ENCODE measurements at regions not wholly inside any gene's neighbourhood (a gene's known extent, or its start where the extent isn't known, plus 50 kb on each side); places are given as distances from the start of the nearest gene placed in this dataset.

- ChIA-PET CTCF (no interaction called here), POLR2A (no interaction called here)
- no peak overlapping the region for H3K4me3 ChIP-seq (ENCODE audit: control extremely low read depth in 1 of 5, extremely low read depth in 1 of 5, insufficient read depth in 1 of 5, low read depth in 2 of 5, low read length in 4 of 5)
- ATAC-seq (ENCODE audit: low read depth) = no peak
- intact Hi-C loops (cut with micrococcal nuclease) = no loop called here
- WGBS (ENCODE audit: insufficient coverage) = 100% methylated on average over 1 of the region's 3 CpGs
- no peak overlapping the region for H3K27ac Mint-ChIP-seq
- H3K27me3 ChIP-seq (replicated peaks in 1 of 4; ENCODE audit: control extremely low read depth in 1 of 4, control insufficient read depth in 3 of 4, insufficient read depth in 4 of 4, low read length in 3 of 4) = peaks cover 0 to 4% (median 0%) of the 10 kb centered on the region in 4 experiments
- H3K79me2 ChIP-seq (ENCODE audit: control insufficient read depth, insufficient read depth, low read length) = no peaks in the 10 kb centered on the region
- H3K4me2 ChIP-seq (replicated peaks; ENCODE audit: low read depth, low read length, poor library complexity, severe bottlenecking) = no peak overlapping the region
- no peak for DNase-seq
- no peaks in the 10 kb centered on the region for H3K36me3 ChIP-seq (replicated peaks in 1 of 2; ENCODE audit: control extremely low read depth in 1 of 2, control insufficient read depth in 1 of 2, extremely low read depth in 1 of 2, insufficient read depth in 2 of 2, low read length in 1 of 2)
- H3K9ac ChIP-seq (ENCODE audit: low read length) = no peak overlapping the region
- H3K4me3 Mint-ChIP-seq = no peak overlapping the region
- peaks cover 0 to 12% (median 0%) of the 10 kb centered on the region in 3 donors for H3K9me3 ChIP-seq (ENCODE audit: control extremely low read depth in 1 of 3, control insufficient read depth in 2 of 3, insufficient read depth in 1 of 3, low read length in 2 of 3)
- no peak overlapping the region for H2AFZ ChIP-seq (ENCODE audit: insufficient read depth, low read depth, low read length, poor library complexity, severe bottlenecking)
- no peaks in the 10 kb centered on the region for H3K27me3 Mint-ChIP-seq
- no peaks in the 10 kb centered on the region for H3K9me3 Mint-ChIP-seq (ENCODE audit: insufficient read depth)
- no peak overlapping the region for H3K27ac ChIP-seq (ENCODE audit: low read length in 2 of 2)
- H4K20me1 ChIP-seq (ENCODE audit: control insufficient read depth, insufficient read depth, low read length, poor library complexity, severe bottlenecking) = no peaks in the 10 kb centered on the region
- no peaks in the 10 kb centered on the region for H3K4me1 ChIP-seq (ENCODE audit: control insufficient read depth in 2 of 2, insufficient read depth in 2 of 2, low read length in 2 of 2)
- no peaks in the 10 kb centered on the region for H3K4me1 Mint-ChIP-seq
- no peak for TF ChIP-seq CTCF (IDR thresholded peaks at IDR 0.05)
- TF ChIP-seq EZH2 (IDR thresholded peaks at IDR 0.05; ENCODE audit: borderline replicate concordance, insufficient read depth, low read depth, low read length, poor library complexity, severe bottlenecking) = no peak
Measured at GRCh38 chr22:47617186-47617585, 854.7 kb downstream of the TBC1D22A start.

GRCh38 chr22:47616396-47617020 is 854.1 kb downstream of the TBC1D22A start:
- no peak overlapping the region for H3K4me3 Mint-ChIP-seq
- Histone ChIP-seq H3K9me3 (ENCODE audit: control extremely low read depth in 1 of 3, control insufficient read depth in 2 of 3, insufficient read depth in 1 of 3, low read length in 2 of 3) (peaks cover 0 to 12% (median 0%) of the 10 kb centered on the region in 3 donors), H3K36me3 (replicated peaks in 1 of 2; ENCODE audit: control extremely low read depth in 1 of 2, control insufficient read depth in 1 of 2, extremely low read depth in 1 of 2, insufficient read depth in 2 of 2, low read length in 1 of 2) (no peaks in the 10 kb centered on the region), H3K4me2 (replicated peaks; ENCODE audit: low read depth, low read length, poor library complexity, severe bottlenecking) (no peak overlapping the region), H2AFZ (ENCODE audit: insufficient read depth, low read depth, low read length, poor library complexity, severe bottlenecking) (no peak overlapping the region), H3K27me3 (replicated peaks in 1 of 4; ENCODE audit: control extremely low read depth in 1 of 4, control insufficient read depth in 3 of 4, insufficient read depth in 4 of 4, low read length in 3 of 4) (peaks cover 0 to 4% (median 0%) of the 10 kb centered on the region in 4 experiments), H3K9ac (ENCODE audit: low read length) (no peak overlapping the region), H3K4me3 (ENCODE audit: control extremely low read depth in 1 of 5, extremely low read depth in 1 of 5, insufficient read depth in 1 of 5, low read depth in 2 of 5, low read length in 4 of 5) (no peak overlapping the region), H3K27ac (ENCODE audit: low read length in 2 of 2) (no peak overlapping the region), H3K4me1 (ENCODE audit: control insufficient read depth in 2 of 2, insufficient read depth in 2 of 2, low read length in 2 of 2) (no peaks in the 10 kb centered on the region), H3K79me2 (ENCODE audit: control insufficient read depth, insufficient read depth, low read length) (no peaks in the 10 kb centered on the region), H4K20me1 (ENCODE audit: control insufficient read depth, insufficient read depth, low read length, poor library complexity, severe bottlenecking) (no peaks in the 10 kb centered on the region)
- intact Hi-C loops (cut with micrococcal nuclease) = no loop called here
- H3K9me3 Mint-ChIP-seq (ENCODE audit: insufficient read depth) = no peaks in the 10 kb centered on the region
- 90% methylated on average over 11 of the region's 11 CpGs for WGBS (ENCODE audit: insufficient coverage)
- ChIA-PET POLR2A (no interaction called here), CTCF (no interaction called here)
- DNase-seq (no peak), ATAC-seq (ENCODE audit: low read depth) (no peak)
- no peaks in the 10 kb centered on the region for H3K4me1 Mint-ChIP-seq
- H3K27ac Mint-ChIP-seq = no peak overlapping the region
- TF ChIP-seq EZH2 (IDR thresholded peaks at IDR 0.05; ENCODE audit: borderline replicate concordance, insufficient read depth, low read depth, low read length, poor library complexity, severe bottlenecking) (no peak), CTCF (IDR thresholded peaks at IDR 0.05) (no peak)
- no peaks in the 10 kb centered on the region for H3K27me3 Mint-ChIP-seq
